ENCODE measurements at regions not wholly inside any gene's neighbourhood (a gene's known extent, or its start where the extent isn't known, plus 50 kb on each side); places are given as distances from the start of the nearest gene placed in this dataset.

- TF ChIP-seq, protein P1, sequence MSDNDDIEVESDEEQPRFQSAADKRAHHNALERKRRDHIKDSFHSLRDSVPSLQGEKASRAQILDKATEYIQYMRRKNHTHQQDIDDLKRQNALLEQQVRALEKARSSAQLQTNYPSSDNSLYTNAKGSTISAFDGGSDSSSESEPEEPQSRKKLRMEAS (IDR thresholded peaks at IDR 0.05) = peak; percentile 68
- TF ChIP-seq RAD21 (IDR thresholded peaks at IDR 0.05) = peak; percentile 62 to 74
Observed at GRCh38 chr9:129486756-129487657, 133.9 kb downstream of the C9orf50 start (continued).

DNA sequence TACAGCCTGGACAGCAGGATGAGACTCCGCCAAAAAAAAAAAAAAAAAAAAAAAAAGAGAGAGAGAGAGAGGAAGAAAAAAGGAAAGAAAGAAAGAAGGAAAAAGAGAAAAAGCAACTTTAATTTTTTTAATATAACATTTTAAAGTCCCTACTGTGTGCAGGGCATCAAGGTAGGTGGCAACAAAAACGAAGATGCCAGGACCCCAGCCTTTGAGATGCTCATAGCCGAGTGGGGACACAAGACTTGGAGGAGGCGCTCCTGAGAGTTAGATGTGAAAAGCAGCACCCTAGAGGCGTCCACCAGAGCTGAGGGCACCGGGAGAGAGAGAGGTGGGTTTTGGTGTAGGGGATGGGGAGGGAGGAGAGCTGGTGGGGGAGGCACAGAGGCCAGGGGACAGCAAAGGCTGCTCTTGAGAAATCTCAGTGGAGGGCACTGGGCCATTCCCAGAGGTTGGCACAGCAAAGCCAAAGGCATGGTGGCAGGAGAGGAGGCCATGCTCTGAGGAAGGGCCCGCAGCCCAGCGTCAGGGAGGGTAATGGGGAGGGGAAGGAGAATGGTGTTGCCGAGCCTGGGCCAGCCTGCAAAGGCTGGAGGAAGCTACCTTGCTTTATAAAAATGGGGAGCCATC lies 135.6 kb downstream of the C9orf50 start:
- no peaks in the 10 kb centered on the region for H3K9me3 ChIP-seq (ENCODE audit: control insufficient read depth in 4 of 4, low read length in 3 of 4)

DNA sequence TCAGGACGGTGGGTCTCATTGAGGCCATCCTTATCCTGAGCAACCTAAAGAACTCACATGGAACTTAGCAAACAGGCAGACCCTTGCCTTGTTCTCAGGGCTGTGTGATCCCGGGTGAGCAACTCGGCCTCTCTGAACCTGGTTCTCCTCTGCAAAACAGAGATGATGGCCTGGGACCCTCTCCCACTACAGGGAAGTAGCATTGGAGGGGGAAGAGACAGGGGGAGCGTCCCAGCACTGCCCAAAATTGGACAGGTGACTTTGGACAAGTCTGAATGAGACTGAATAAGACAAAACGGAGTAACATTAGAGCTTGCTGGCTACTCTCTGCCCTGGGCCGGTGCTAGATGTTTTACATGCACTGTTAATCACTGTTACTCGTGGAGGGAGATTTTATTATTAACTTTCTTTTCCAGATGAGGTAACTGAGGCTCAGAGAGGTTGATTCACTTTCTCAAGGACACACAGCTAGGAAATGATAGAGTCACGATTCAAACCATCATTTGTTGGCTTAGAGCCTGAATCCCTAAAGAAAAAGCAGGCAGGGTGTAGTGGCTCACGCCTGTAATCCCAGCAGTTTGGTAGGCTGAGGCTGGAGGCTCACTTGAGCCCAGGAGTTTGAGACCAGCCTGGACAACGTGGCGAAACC lies 136.4 kb downstream of the C9orf50 start:
- H3K36me3 ChIP-seq (ENCODE audit: control insufficient read depth in 4 of 4, insufficient read depth in 3 of 4, low read depth in 1 of 4, low read length in 3 of 4) = no peaks in the 10 kb centered on the region
- DNase-seq (ENCODE audit: low spot score) = no peak
- no peaks in the 10 kb centered on the region for H3K9me3 ChIP-seq (ENCODE audit: control insufficient read depth in 4 of 4, low read length in 3 of 4)
- 84% methylated on average over 11 of the region's 11 CpGs for WGBS
- H3K27ac ChIP-seq (ENCODE audit: low read depth in 1 of 2, low read length in 2 of 2) = peak overlapping the region; percentile 83 to 98
- H3K4me1 ChIP-seq (ENCODE audit: control insufficient read depth in 4 of 4, insufficient read depth in 4 of 4, low read length in 3 of 4) = peaks cover 12 to 50% (median 31%) of the 10 kb centered on the region in 4 donors
- peak overlapping the region in 1 of 2 donors; percentile 0 for H3K9ac ChIP-seq (ENCODE audit: low read depth in 1 of 2, low read length in 2 of 2)
- TF ChIP-seq, protein P2, sequence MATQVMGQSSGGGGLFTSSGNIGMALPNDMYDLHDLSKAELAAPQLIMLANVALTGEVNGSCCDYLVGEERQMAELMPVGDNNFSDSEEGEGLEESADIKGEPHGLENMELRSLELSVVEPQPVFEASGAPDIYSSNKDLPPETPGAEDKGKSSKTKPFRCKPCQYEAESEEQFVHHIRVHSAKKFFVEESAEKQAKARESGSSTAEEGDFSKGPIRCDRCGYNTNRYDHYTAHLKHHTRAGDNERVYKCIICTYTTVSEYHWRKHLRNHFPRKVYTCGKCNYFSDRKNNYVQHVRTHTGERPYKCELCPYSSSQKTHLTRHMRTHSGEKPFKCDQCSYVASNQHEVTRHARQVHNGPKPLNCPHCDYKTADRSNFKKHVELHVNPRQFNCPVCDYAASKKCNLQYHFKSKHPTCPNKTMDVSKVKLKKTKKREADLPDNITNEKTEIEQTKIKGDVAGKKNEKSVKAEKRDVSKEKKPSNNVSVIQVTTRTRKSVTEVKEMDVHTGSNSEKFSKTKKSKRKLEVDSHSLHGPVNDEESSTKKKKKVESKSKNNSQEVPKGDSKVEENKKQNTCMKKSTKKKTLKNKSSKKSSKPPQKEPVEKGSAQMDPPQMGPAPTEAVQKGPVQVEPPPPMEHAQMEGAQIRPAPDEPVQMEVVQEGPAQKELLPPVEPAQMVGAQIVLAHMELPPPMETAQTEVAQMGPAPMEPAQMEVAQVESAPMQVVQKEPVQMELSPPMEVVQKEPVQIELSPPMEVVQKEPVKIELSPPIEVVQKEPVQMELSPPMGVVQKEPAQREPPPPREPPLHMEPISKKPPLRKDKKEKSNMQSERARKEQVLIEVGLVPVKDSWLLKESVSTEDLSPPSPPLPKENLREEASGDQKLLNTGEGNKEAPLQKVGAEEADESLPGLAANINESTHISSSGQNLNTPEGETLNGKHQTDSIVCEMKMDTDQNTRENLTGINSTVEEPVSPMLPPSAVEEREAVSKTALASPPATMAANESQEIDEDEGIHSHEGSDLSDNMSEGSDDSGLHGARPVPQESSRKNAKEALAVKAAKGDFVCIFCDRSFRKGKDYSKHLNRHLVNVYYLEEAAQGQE (IDR thresholded peaks at IDR 0.05) = no peak
- no peak for TF ChIP-seq YY1 (IDR thresholded peaks at IDR 0.05)
- no peaks in the 10 kb centered on the region for H3K27me3 ChIP-seq (ENCODE audit: control insufficient read depth in 4 of 4, insufficient read depth in 4 of 4, low read length in 3 of 4)
- no peak overlapping the region for H3K4me3 ChIP-seq (ENCODE audit: low read depth in 1 of 3, low read length in 3 of 3)

More for the DNA sequence above, 135.6 kb downstream of the C9orf50 start:
- Histone ChIP-seq H3K27me3 (ENCODE audit: control insufficient read depth in 4 of 4, insufficient read depth in 4 of 4, low read length in 3 of 4) (no peaks in the 10 kb centered on the region), H3K9ac (ENCODE audit: low read depth in 1 of 2, low read length in 2 of 2) (no peak overlapping the region), H3K4me1 (ENCODE audit: control insufficient read depth in 4 of 4, insufficient read depth in 4 of 4, low read length in 3 of 4) (peaks cover 12 to 53% (median 31%) of the 10 kb centered on the region in 4 donors), H3K4me3 (ENCODE audit: low read depth in 1 of 3, low read length in 3 of 3) (no peak overlapping the region), H3K36me3 (ENCODE audit: control insufficient read depth in 4 of 4, insufficient read depth in 3 of 4, low read depth in 1 of 4, low read length in 3 of 4) (no peaks in the 10 kb centered on the region), H3K27ac (ENCODE audit: low read depth in 1 of 2, low read length in 2 of 2) (peak overlapping the region; percentile 99 to 100)
- DNase-seq (ENCODE audit: low spot score) = no peak
- 90% methylated on average over 9 of the region's 9 CpGs for WGBS
- TF ChIP-seq, protein P3, sequence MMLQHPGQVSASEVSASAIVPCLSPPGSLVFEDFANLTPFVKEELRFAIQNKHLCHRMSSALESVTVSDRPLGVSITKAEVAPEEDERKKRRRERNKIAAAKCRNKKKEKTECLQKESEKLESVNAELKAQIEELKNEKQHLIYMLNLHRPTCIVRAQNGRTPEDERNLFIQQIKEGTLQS (IDR thresholded peaks at IDR 0.05) = no peak
- TF ChIP-seq RXRA (IDR thresholded peaks at IDR 0.05) = no peak
- TF ChIP-seq, protein P1 (IDR thresholded peaks at IDR 0.05) = no peak
